K562 (cell line): ENCODE measurements at regions not wholly inside any gene's neighbourhood (a gene's known extent, or its start where the extent isn't known, plus 50 kb on each side); places are given as distances from the start of the nearest gene placed in this dataset.

ENCODE experiments used
- ATAC-seq: fragments of 200-7000 bp; cut with Tn5 transposase; 3 replicates; pipeline ENCODE4 v1.9.1; 2020; ENCODE audit warnings: moderate library complexity
- BruUV-seq: library from RNA; stranded (reverse); fragments of 400-500 nt; replicated peaks from 2 replicates; lab custom pipeline; 2021; lab: Mats Ljungman, UMichigan
- CTCF ChIA-PET: fragments of 300-600 bp; formaldehyde crosslinking; extraction: SDS; loops from one replicate; lab custom pipeline; 2021; ENCODE audit warnings: low intra/inter-chr PET ratio; lab: Yijun Ruan, JAX
- POLR2A ChIA-PET: fragments of 300-600, 350-650 bp; sonication (Branson Sonifier 250); formaldehyde crosslinking; extraction: SDS; loops from one replicate; lab custom pipeline; 2021; ENCODE audit warnings: antibody characterized with exemption, inconsistent platforms; lab: Yijun Ruan, JAX
- DNase-seq, 4 experiments: peaks; one replicate each; pipeline versions ENCODE4 v3.0.0 to v3.0.0-alpha.2; 2011 to 2018; ENCODE audit warnings: low spot score in 3 of 4, mixed read lengths in 3 of 4; ENCODE audit errors: extremely low read depth in 1 of 4
- FAIRE-seq: peaks from 2 replicates; lab custom pipeline; 2011; peaks lifted over from hg19 to GRCh38; lab: Jason Lieb, UNC
- H2AFZ ChIP-seq: 2 replicates; pipeline ENCODE4 v1.6.0; 2011; ENCODE audit warnings: low read depth, low read length, control low read depth, inconsistent platforms
- H3K27ac ChIP-seq: fragments of 200-600 bp; 3 replicates; pipeline ENCODE4 v1.8.0; 2011; ENCODE audit warnings: low read depth, mild to moderate bottlenecking, control low read depth, inconsistent platforms, low read length, moderate library complexity, mixed read lengths; ENCODE audit errors: extremely low read depth
- H3K27me3 ChIP-seq, 2 experiments: fragments of 300-600 bp in 1 of 2; 2 replicates in 1 of 2; 3 replicates in 1 of 2; pipeline versions ENCODE4 v1.6.0 to v1.8.0; 2011; ENCODE audit warnings: inconsistent platforms in 2 of 2, low read length in 2 of 2, mild to moderate bottlenecking in 1 of 2, mixed read lengths in 1 of 2, moderate library complexity in 1 of 2; ENCODE audit not compliant: control insufficient read depth in 2 of 2, insufficient read depth in 2 of 2
- H3K36me3 ChIP-seq: fragments of 300-600 bp; 3 replicates; pipeline ENCODE4 v1.8.0; 2011; ENCODE audit warnings: mild to moderate bottlenecking, low read length, inconsistent platforms; ENCODE audit not compliant: control insufficient read depth, insufficient read depth
- H3K4me1 ChIP-seq, 2 experiments: fragments of 200-600 bp in 1 of 2; replicated peaks in 1 of 2; 2 replicates in 1 of 2; 3 replicates in 1 of 2; pipeline versions ENCODE4 v1.5.1 to v1.8.0; 2011; ENCODE audit warnings: inconsistent platforms in 2 of 2, low read length in 2 of 2, mild to moderate bottlenecking in 1 of 2, mixed read lengths in 1 of 2, moderate library complexity in 1 of 2; ENCODE audit not compliant: control insufficient read depth in 2 of 2, insufficient read depth in 2 of 2
- H3K4me2 ChIP-seq: 2 replicates; pipeline ENCODE4 v1.6.1; 2011; ENCODE audit warnings: low read length, control low read depth, inconsistent platforms, mixed read lengths; ENCODE audit not compliant: insufficient read depth
- H3K4me3 ChIP-seq: fragments of 200-600 bp; sonication (generic), shearing (Covaris generic); 2 replicates; pipeline ENCODE4 v1.5.1; 2016; ENCODE audit warnings: control low read depth, inconsistent platforms
- H3K79me2 ChIP-seq: fragments of 200-600 bp; 3 replicates; pipeline ENCODE4 v1.8.0; 2011; ENCODE audit warnings: low read length, inconsistent platforms; ENCODE audit not compliant: control insufficient read depth, insufficient read depth
- H3K9ac ChIP-seq, 2 experiments: 2 replicates each; pipeline versions ENCODE4 v1.6.0 to v1.6.1; 2011; ENCODE audit warnings: low read depth in 2 of 2, low read length in 2 of 2, control low read depth in 1 of 2, inconsistent platforms in 1 of 2, mild to moderate bottlenecking in 1 of 2, mixed read lengths in 1 of 2; ENCODE audit not compliant: insufficient read depth in 1 of 2
- H3K9me1 ChIP-seq: one replicate; pipeline ENCODE4 v1.6.0; 2011; ENCODE audit warnings: inconsistent platforms, mild to moderate bottlenecking, low read length, moderate library complexity; ENCODE audit not compliant: control insufficient read depth, insufficient read depth
- H3K9me3 ChIP-seq: replicated peaks from 2 replicates; pipeline ENCODE4 v1.5.1; 2011; ENCODE audit warnings: low read depth, low read length, inconsistent platforms; ENCODE audit not compliant: control insufficient read depth, insufficient read depth
- H4K20me1 ChIP-seq: replicated peaks from 2 replicates; pipeline ENCODE4 v1.6.1; 2011; ENCODE audit warnings: low read length, inconsistent platforms, mixed read lengths; ENCODE audit not compliant: control insufficient read depth, insufficient read depth
- DEAF1 ChIP-seq: fragments of 450-650 bp; formaldehyde crosslinking; IDR thresholded peaks from 2 replicates; pipeline ENCODE4 v1.4.0; 2020; ENCODE audit warnings: mild to moderate bottlenecking, moderate library complexity
- MAFK ChIP-seq: IDR thresholded peaks from 2 replicates; pipeline ENCODE4 v1.6.1; 2011; ENCODE audit warnings: low read length, improper control_type of control experiment
- MITF ChIP-seq: IDR thresholded peaks from 2 replicates; pipeline ENCODE4 v1.6.1; 2014; ENCODE audit warnings: antibody characterized with exemption
- MTA1 ChIP-seq: fragments of 450-650 bp; IDR thresholded peaks from 2 replicates; pipeline ENCODE4 v1.6.1; 2017; ENCODE audit warnings: borderline replicate concordance
- PHF8 ChIP-seq: fragments of 200-600 bp; sonication (generic); IDR thresholded peaks from 2 replicates; pipeline ENCODE4 v1.6.1; 2012; ENCODE audit warnings: mixed run types, mild to moderate bottlenecking, inconsistent platforms, low read length, moderate library complexity, borderline replicate concordance
- PML ChIP-seq: IDR thresholded peaks from 2 replicates; pipeline ENCODE4 v1.6.1; 2012; ENCODE audit warnings: low read length, inconsistent platforms
- RBM22 ChIP-seq: fragments of 200-400 bp; formaldehyde crosslinking; IDR thresholded peaks from 2 replicates; pipeline ENCODE4 v1.6.1; 2018; ENCODE audit warnings: low read length, low read depth; ENCODE audit not compliant: poor library complexity, severe bottlenecking
- RNF2 ChIP-seq: sonication (generic); IDR thresholded peaks from 2 replicates; pipeline ENCODE4 v1.6.1; 2016
- ZBTB8A ChIP-seq: fragments of 450-650 bp; IDR thresholded peaks from 2 replicates; pipeline ENCODE4 v1.6.1; 2018; ENCODE audit warnings: mild to moderate bottlenecking, moderate library complexity; ENCODE audit not compliant: partially characterized antibody
- ZKSCAN3 ChIP-seq: fragments of 250-450 bp; sonication (Bioruptor Pico); IDR thresholded peaks from 2 replicates; pipeline ENCODE4 v1.4.0; 2020
- ZNF24 ChIP-seq: fragments of 450-650 bp; IDR thresholded peaks from 2 replicates; pipeline ENCODE4 v1.6.1; 2016
- ZNF282 ChIP-seq: sonication (generic); formaldehyde crosslinking; IDR thresholded peaks from 2 replicates; pipeline ENCODE4 v1.8.1; 2023; ENCODE audit warnings: missing genetic modification reagents
- ZNF444 ChIP-seq: fragments of 250-450 bp; sonication (Bioruptor Pico); IDR thresholded peaks from 2 replicates; pipeline ENCODE4 v1.4.0; 2020; ENCODE audit warnings: mild to moderate bottlenecking, moderate library complexity
- WGBS: fragments of 100-300 bp; shearing (Covaris generic); methylation state at CpG from one replicate; pipeline ENCODE4 v1.1.6; 2016; ENCODE audit warnings: low coverage, mixed read lengths; ENCODE audit not compliant: insufficient coverage; ENCODE audit errors: missing lambda C conversion rate; 5-methylcytosine and 5-hydroxymethylcytosine counted together
- in situ Hi-C: fragments of 300-500 bp; cut with MboI; formaldehyde crosslinking; loops from 4 replicates; pipeline ENCODE4 v1.15.0; 2018; ENCODE audit warnings: inconsistent platforms, mixed read lengths
- intact Hi-C: fragments of 100-400 bp; cut with micrococcal nuclease; formaldehyde crosslinking; loops from 2 replicates; pipeline ENCODE4 v1.14.2; 2022
- TF ChIP-seq, protein P1 (sequence below), 2 experiments: fragments of 150-350 bp in 1 of 2; IDR thresholded peaks; 2 replicates each; pipeline ENCODE4 v1.6.1; 2012 to 2016; ENCODE audit warnings: low read depth in 2 of 2, low read length in 2 of 2, mild to moderate bottlenecking in 1 of 2, moderate library complexity in 1 of 2
- TF ChIP-seq, protein P2 (sequence below): fragments of 450-650 bp; conservative IDR thresholded peaks from 2 replicates; pipeline ENCODE4 v1.6.1; 2016; ENCODE audit warnings: missing genetic modification characterization, low read depth, mild to moderate bottlenecking, control low read depth, missing compliant biosample characterization

- CTCF ChIA-PET, result no interaction called here
- H3K79me2 ChIP-seq, result no peaks in the 10 kb centered on the region
- ATAC-seq (no peak), FAIRE-seq (no peak), DNase-seq (no peak)
- BruUV-seq, result no TSS peak
- H3K4me3 ChIP-seq, result no peak overlapping the region
- WGBS, result 0% methylated on average over 2 of the region's 2 CpGs
- TF ChIP-seq MAFK (no peak), ZKSCAN3 (CRISPR knock-in tag) (no peak), PHF8 (no peak), DEAF1 (no peak), MITF (no peak), PML (no peak), RNF2 (no peak), ZNF24 (no peak), ZNF444 (CRISPR knock-in tag) (no peak), RBM22 (no peak), ZNF282 (no peak), MTA1 (no peak), ZBTB8A (no peak)
- TF ChIP-seq, protein P1, sequence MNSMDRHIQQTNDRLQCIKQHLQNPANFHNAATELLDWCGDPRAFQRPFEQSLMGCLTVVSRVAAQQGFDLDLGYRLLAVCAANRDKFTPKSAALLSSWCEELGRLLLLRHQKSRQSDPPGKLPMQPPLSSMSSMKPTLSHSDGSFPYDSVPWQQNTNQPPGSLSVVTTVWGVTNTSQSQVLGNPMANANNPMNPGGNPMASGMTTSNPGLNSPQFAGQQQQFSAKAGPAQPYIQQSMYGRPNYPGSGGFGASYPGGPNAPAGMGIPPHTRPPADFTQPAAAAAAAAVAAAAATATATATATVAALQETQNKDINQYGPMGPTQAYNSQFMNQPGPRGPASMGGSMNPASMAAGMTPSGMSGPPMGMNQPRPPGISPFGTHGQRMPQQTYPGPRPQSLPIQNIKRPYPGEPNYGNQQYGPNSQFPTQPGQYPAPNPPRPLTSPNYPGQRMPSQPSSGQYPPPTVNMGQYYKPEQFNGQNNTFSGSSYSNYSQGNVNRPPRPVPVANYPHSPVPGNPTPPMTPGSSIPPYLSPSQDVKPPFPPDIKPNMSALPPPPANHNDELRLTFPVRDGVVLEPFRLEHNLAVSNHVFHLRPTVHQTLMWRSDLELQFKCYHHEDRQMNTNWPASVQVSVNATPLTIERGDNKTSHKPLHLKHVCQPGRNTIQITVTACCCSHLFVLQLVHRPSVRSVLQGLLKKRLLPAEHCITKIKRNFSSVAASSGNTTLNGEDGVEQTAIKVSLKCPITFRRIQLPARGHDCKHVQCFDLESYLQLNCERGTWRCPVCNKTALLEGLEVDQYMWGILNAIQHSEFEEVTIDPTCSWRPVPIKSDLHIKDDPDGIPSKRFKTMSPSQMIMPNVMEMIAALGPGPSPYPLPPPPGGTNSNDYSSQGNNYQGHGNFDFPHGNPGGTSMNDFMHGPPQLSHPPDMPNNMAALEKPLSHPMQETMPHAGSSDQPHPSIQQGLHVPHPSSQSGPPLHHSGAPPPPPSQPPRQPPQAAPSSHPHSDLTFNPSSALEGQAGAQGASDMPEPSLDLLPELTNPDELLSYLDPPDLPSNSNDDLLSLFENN (IDR thresholded peaks at IDR 0.05; ENCODE audit: low read depth in 2 of 2, low read length in 2 of 2), result no peak
- TF ChIP-seq, protein P2, sequence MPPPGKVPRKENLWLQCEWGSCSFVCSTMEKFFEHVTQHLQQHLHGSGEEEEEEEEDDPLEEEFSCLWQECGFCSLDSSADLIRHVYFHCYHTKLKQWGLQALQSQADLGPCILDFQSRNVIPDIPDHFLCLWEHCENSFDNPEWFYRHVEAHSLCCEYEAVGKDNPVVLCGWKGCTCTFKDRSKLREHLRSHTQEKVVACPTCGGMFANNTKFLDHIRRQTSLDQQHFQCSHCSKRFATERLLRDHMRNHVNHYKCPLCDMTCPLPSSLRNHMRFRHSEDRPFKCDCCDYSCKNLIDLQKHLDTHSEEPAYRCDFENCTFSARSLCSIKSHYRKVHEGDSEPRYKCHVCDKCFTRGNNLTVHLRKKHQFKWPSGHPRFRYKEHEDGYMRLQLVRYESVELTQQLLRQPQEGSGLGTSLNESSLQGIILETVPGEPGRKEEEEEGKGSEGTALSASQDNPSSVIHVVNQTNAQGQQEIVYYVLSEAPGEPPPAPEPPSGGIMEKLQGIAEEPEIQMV (tag), result no peak
- in situ Hi-C loops, result no loop called here
- H3K9me3 ChIP-seq, result no peaks in the 10 kb centered on the region
- no peaks in the 10 kb centered on the region for H3K27me3 ChIP-seq
- H3K9me1 ChIP-seq, result no peaks in the 10 kb centered on the region
- H3K4me2 ChIP-seq, result no peak overlapping the region
- intact Hi-C loops, result no loop called here
- POLR2A ChIA-PET, result no interaction called here
- no peak overlapping the region for H3K27ac ChIP-seq
- H2AFZ ChIP-seq, result no peak overlapping the region
- no peaks in the 10 kb centered on the region for H4K20me1 ChIP-seq
- no peaks in the 10 kb centered on the region for H3K36me3 ChIP-seq
- H3K9ac ChIP-seq, result no peak overlapping the region
- H3K4me1 ChIP-seq, result no peaks in the 10 kb centered on the region
Measured at GRCh38 chr14:83711046-83711445, 1818.9 kb upstream of the FLRT2 start.
